ENCODE measurements at regions not wholly inside any gene's neighbourhood (a gene's known extent, or its start where the extent isn't known, plus 50 kb on each side); places are given as distances from the start of the nearest gene placed in this dataset.

- FAIRE-seq = no peak
- DNase-seq (ENCODE audit: insufficient read length, low spot score) = no peak
Observed at GRCh38 chr1:164210211-164210739, 348.7 kb upstream of the PBX1 start.

GRCh38 chr1:164223378-164223777 is 335.6 kb upstream of the PBX1 start:
- DNase-seq (ENCODE audit: insufficient read length, low spot score) = no peak
- FAIRE-seq = no peak

GRCh38 chr1:164225011-164225410 is 334.0 kb upstream of the PBX1 start:
- FAIRE-seq (no peak), DNase-seq (ENCODE audit: insufficient read length, low spot score) (no peak)

- DNase-seq (ENCODE audit: insufficient read length, low spot score) = no peak
- no peak for FAIRE-seq
Observed at GRCh38 chr1:164226977-164227376, 332.0 kb upstream of the PBX1 start.

GRCh38 chr1:164228928-164229327 is 330.1 kb upstream of the PBX1 start:
- no peak for DNase-seq (ENCODE audit: insufficient read length, low spot score)
- no peak for FAIRE-seq

GRCh38 chr1:164233149-164233548 is 325.8 kb upstream of the PBX1 start:
- FAIRE-seq (no peak), DNase-seq (ENCODE audit: insufficient read length, low spot score) (no peak)

- DNase-seq (ENCODE audit: insufficient read length, low spot score) (no peak), FAIRE-seq (no peak)
Observed at GRCh38 chr1:164240081-164240480, 318.9 kb upstream of the PBX1 start.

GRCh38 chr1:164250365-164250764 is 308.6 kb upstream of the PBX1 start:
- DNase-seq (ENCODE audit: insufficient read length, low spot score) (no peak), FAIRE-seq (no peak)

GRCh38 chr1:164256456-164256855 is 302.5 kb upstream of the PBX1 start:
- DNase-seq (ENCODE audit: insufficient read length, low spot score) (no peak), FAIRE-seq (no peak)

- no peak for DNase-seq (ENCODE audit: insufficient read length, low spot score)
- FAIRE-seq = no peak
Observed at GRCh38 chr1:164261691-164262240, 297.2 kb upstream of the PBX1 start.

- DNase-seq (ENCODE audit: insufficient read length, low spot score) (no peak), FAIRE-seq (no peak)
Observed at GRCh38 chr1:164263540-164263939, 295.4 kb upstream of the PBX1 start.

- FAIRE-seq (no peak), DNase-seq (ENCODE audit: insufficient read length, low spot score) (no peak)
Observed at GRCh38 chr1:164265232-164265631, 293.8 kb upstream of the PBX1 start.

- no peak for DNase-seq (ENCODE audit: insufficient read length, low spot score)
- no peak for FAIRE-seq
Observed at GRCh38 chr1:164272156-164272555, 286.8 kb upstream of the PBX1 start.

GRCh38 chr1:164296172-164296571 is 262.8 kb upstream of the PBX1 start:
- FAIRE-seq (no peak), DNase-seq (ENCODE audit: insufficient read length, low spot score) (no peak)

- FAIRE-seq = no peak
Observed at GRCh38 chr1:164308101-164308500, 250.9 kb upstream of the PBX1 start.

GRCh38 chr1:164310166-164310565 is 248.8 kb upstream of the PBX1 start:
- no peak for FAIRE-seq
- no peak for DNase-seq (ENCODE audit: insufficient read length, low spot score)

More at GRCh38 chr1:164308101-164308500, 250.9 kb upstream of the PBX1 start:
- no peak for DNase-seq (ENCODE audit: insufficient read length, low spot score)

- FAIRE-seq (no peak), DNase-seq (ENCODE audit: insufficient read length, low spot score) (no peak)
Observed at GRCh38 chr1:164311377-164311776, 247.6 kb upstream of the PBX1 start.

- FAIRE-seq (no peak), DNase-seq (ENCODE audit: insufficient read length, low spot score) (no peak)
Observed at GRCh38 chr1:164320790-164321731, 237.9 kb upstream of the PBX1 start.

- DNase-seq (ENCODE audit: insufficient read length, low spot score) (no peak), FAIRE-seq (no peak)
Observed at GRCh38 chr1:164325786-164326185, 233.2 kb upstream of the PBX1 start.

GRCh38 chr1:164333387-164333786 is 225.6 kb upstream of the PBX1 start:
- no peak for DNase-seq (ENCODE audit: insufficient read length, low spot score)
- FAIRE-seq = no peak

- DNase-seq (ENCODE audit: insufficient read length, low spot score) (no peak), FAIRE-seq (no peak)
Observed at GRCh38 chr1:164337394-164337793, 221.6 kb upstream of the PBX1 start.

- DNase-seq (ENCODE audit: insufficient read length, low spot score) = no peak
- no peak for FAIRE-seq
Observed at GRCh38 chr1:164337885-164338284, 221.1 kb upstream of the PBX1 start.

All from HTR-8/SVneo (cell line).